ENCODE measurements at regions not wholly inside any gene's neighbourhood (a gene's known extent, or its start where the extent isn't known, plus 50 kb on each side); places are given as distances from the start of the nearest gene placed in this dataset.

- no peak for TF ChIP-seq CTCF (optimal IDR thresholded peaks at IDR 0.05 in 1 of 3, IDR thresholded peaks at IDR 0.05 in 1 of 3, conservative IDR thresholded peaks at IDR 0.05 in 1 of 3; ENCODE audit: extremely low read depth in 1 of 3, insufficient read depth in 2 of 3, low read length in 3 of 3)
- TF ChIP-seq EZH2 (IDR thresholded peaks at IDR 0.05; ENCODE audit: low read length) = no peak
Measured at GRCh38 chrX:16240231-16240905, 73.1 kb downstream of the MAGEB17 start.

All from keratinocyte (primary cell).